ENCODE measurements at regions not wholly inside any gene's neighbourhood (a gene's known extent, or its start where the extent isn't known, plus 50 kb on each side); places are given as distances from the start of the nearest gene placed in this dataset.

GRCh38 chr1:199121047-199121446 is 482.2 kb downstream of the PTPRC start:
- H3K9me3 ChIP-seq (ENCODE audit: low read length): no peaks in the 10 kb centered on the region

GRCh38 chr1:199122085-199122484 is 483.2 kb downstream of the PTPRC start:
- no peak overlapping the region for H3K27ac ChIP-seq (ENCODE audit: low read depth, low read length)
- H3K36me3 ChIP-seq (ENCODE audit: insufficient read depth, low read length): no peaks in the 10 kb centered on the region
- H3K9ac ChIP-seq (ENCODE audit: low read length): no peak overlapping the region
- H3K4me3 ChIP-seq (ENCODE audit: low read depth in 1 of 2, low read length in 2 of 2): no peak overlapping the region
- no peaks in the 10 kb centered on the region for H3K9me3 ChIP-seq (ENCODE audit: low read length)
- no peaks in the 10 kb centered on the region for H3K27me3 ChIP-seq (ENCODE audit: control insufficient read depth in 1 of 2, insufficient read depth in 2 of 2, low read length in 2 of 2)
- no peaks in the 10 kb centered on the region for H3K4me1 ChIP-seq (ENCODE audit: insufficient read depth, low read length)

More at GRCh38 chr1:199121047-199121446, 482.2 kb downstream of the PTPRC start:
- no peak overlapping the region for H3K4me3 ChIP-seq (ENCODE audit: low read depth in 1 of 2, low read length in 2 of 2)
- no peaks in the 10 kb centered on the region for H3K27me3 ChIP-seq (ENCODE audit: control insufficient read depth in 1 of 2, insufficient read depth in 2 of 2, low read length in 2 of 2)
- no peaks in the 10 kb centered on the region for H3K4me1 ChIP-seq (ENCODE audit: insufficient read depth, low read length)
- no peaks in the 10 kb centered on the region for H3K36me3 ChIP-seq (ENCODE audit: insufficient read depth, low read length)
- no peak overlapping the region for H3K27ac ChIP-seq (ENCODE audit: low read depth, low read length)
- H3K9ac ChIP-seq (ENCODE audit: low read length): no peak overlapping the region

GRCh38 chr1:199122532-199123311 is 483.9 kb downstream of the PTPRC start:
- Histone ChIP-seq H3K9me3 (ENCODE audit: low read length) (no peaks in the 10 kb centered on the region), H3K27ac (ENCODE audit: low read depth, low read length) (no peak overlapping the region), H3K9ac (ENCODE audit: low read length) (no peak overlapping the region), H3K4me1 (ENCODE audit: insufficient read depth, low read length) (no peaks in the 10 kb centered on the region), H3K4me3 (ENCODE audit: low read depth in 1 of 2, low read length in 2 of 2) (no peak overlapping the region), H3K36me3 (ENCODE audit: insufficient read depth, low read length) (no peaks in the 10 kb centered on the region), H3K27me3 (ENCODE audit: control insufficient read depth in 1 of 2, insufficient read depth in 2 of 2, low read length in 2 of 2) (no peaks in the 10 kb centered on the region)

- Histone ChIP-seq H3K27me3 (ENCODE audit: control insufficient read depth in 1 of 2, insufficient read depth in 2 of 2, low read length in 2 of 2) (no peaks in the 10 kb centered on the region), H3K9ac (ENCODE audit: low read length) (no peak overlapping the region), H3K4me1 (ENCODE audit: insufficient read depth, low read length) (no peaks in the 10 kb centered on the region), H3K36me3 (ENCODE audit: insufficient read depth, low read length) (no peaks in the 10 kb centered on the region), H3K9me3 (ENCODE audit: low read length) (no peaks in the 10 kb centered on the region), H3K4me3 (ENCODE audit: low read depth in 1 of 2, low read length in 2 of 2) (no peak overlapping the region), H3K27ac (ENCODE audit: low read depth, low read length) (no peak overlapping the region)
These were observed 484.8 kb downstream of the PTPRC start for GRCh38 chr1:199123615-199124014.

- Histone ChIP-seq H3K9ac (ENCODE audit: low read length) (no peak overlapping the region), H3K27ac (ENCODE audit: low read depth, low read length) (no peak overlapping the region), H3K4me3 (ENCODE audit: low read depth in 1 of 2, low read length in 2 of 2) (no peak overlapping the region), H3K36me3 (ENCODE audit: insufficient read depth, low read length) (no peaks in the 10 kb centered on the region), H3K27me3 (ENCODE audit: control insufficient read depth in 1 of 2, insufficient read depth in 2 of 2, low read length in 2 of 2) (no peaks in the 10 kb centered on the region), H3K9me3 (ENCODE audit: low read length) (no peaks in the 10 kb centered on the region), H3K4me1 (ENCODE audit: insufficient read depth, low read length) (no peaks in the 10 kb centered on the region)
These were observed 485.5 kb downstream of the PTPRC start for GRCh38 chr1:199124351-199124750.

- Histone ChIP-seq H3K4me1 (ENCODE audit: insufficient read depth, low read length) (no peaks in the 10 kb centered on the region), H3K9me3 (ENCODE audit: low read length) (no peaks in the 10 kb centered on the region), H3K4me3 (ENCODE audit: low read depth in 1 of 2, low read length in 2 of 2) (no peak overlapping the region), H3K9ac (ENCODE audit: low read length) (no peak overlapping the region), H3K36me3 (ENCODE audit: insufficient read depth, low read length) (no peaks in the 10 kb centered on the region), H3K27me3 (ENCODE audit: control insufficient read depth in 1 of 2, insufficient read depth in 2 of 2, low read length in 2 of 2) (no peaks in the 10 kb centered on the region), H3K27ac (ENCODE audit: low read depth, low read length) (no peak overlapping the region)
These were observed 490.4 kb downstream of the PTPRC start for GRCh38 chr1:199129247-199129646.

GRCh38 chr1:199132006-199132405 is 493.2 kb downstream of the PTPRC start:
- no peaks in the 10 kb centered on the region for H3K36me3 ChIP-seq (ENCODE audit: insufficient read depth, low read length)
- H3K4me3 ChIP-seq (ENCODE audit: low read depth in 1 of 2, low read length in 2 of 2): no peak overlapping the region
- H3K27me3 ChIP-seq (ENCODE audit: control insufficient read depth in 1 of 2, insufficient read depth in 2 of 2, low read length in 2 of 2): no peaks in the 10 kb centered on the region
- H3K9me3 ChIP-seq (ENCODE audit: low read length): no peaks in the 10 kb centered on the region
- no peak overlapping the region for H3K9ac ChIP-seq (ENCODE audit: low read length)
- no peaks in the 10 kb centered on the region for H3K4me1 ChIP-seq (ENCODE audit: insufficient read depth, low read length)
- no peak overlapping the region for H3K27ac ChIP-seq (ENCODE audit: low read depth, low read length)

- H3K27ac ChIP-seq (ENCODE audit: low read depth, low read length): no peak overlapping the region
- H3K4me1 ChIP-seq (ENCODE audit: insufficient read depth, low read length): no peaks in the 10 kb centered on the region
- H3K9me3 ChIP-seq (ENCODE audit: low read length): no peaks in the 10 kb centered on the region
- H3K36me3 ChIP-seq (ENCODE audit: insufficient read depth, low read length): no peaks in the 10 kb centered on the region
- H3K9ac ChIP-seq (ENCODE audit: low read length): no peak overlapping the region
- no peak overlapping the region for H3K4me3 ChIP-seq (ENCODE audit: low read depth in 1 of 2, low read length in 2 of 2)
- no peaks in the 10 kb centered on the region for H3K27me3 ChIP-seq (ENCODE audit: control insufficient read depth in 1 of 2, insufficient read depth in 2 of 2, low read length in 2 of 2)
These were observed 497.1 kb downstream of the PTPRC start for GRCh38 chr1:199135901-199136300.

- Histone ChIP-seq H3K4me3 (ENCODE audit: low read depth in 1 of 2, low read length in 2 of 2) (no peak overlapping the region), H3K27ac (ENCODE audit: low read depth, low read length) (no peak overlapping the region)
These were observed 499.2 kb downstream of the PTPRC start for GRCh38 chr1:199138061-199138460.

GRCh38 chr1:199149591-199149990 is 510.8 kb downstream of the PTPRC start:
- H3K36me3 ChIP-seq (ENCODE audit: insufficient read depth, low read length): no peaks in the 10 kb centered on the region

More at GRCh38 chr1:199138061-199138460, 499.2 kb downstream of the PTPRC start:
- no peaks in the 10 kb centered on the region for H3K9me3 ChIP-seq (ENCODE audit: low read length)
- H3K9ac ChIP-seq (ENCODE audit: low read length): no peak overlapping the region
- H3K27me3 ChIP-seq (ENCODE audit: control insufficient read depth in 1 of 2, insufficient read depth in 2 of 2, low read length in 2 of 2): no peaks in the 10 kb centered on the region
- H3K36me3 ChIP-seq (ENCODE audit: insufficient read depth, low read length): no peaks in the 10 kb centered on the region
- no peaks in the 10 kb centered on the region for H3K4me1 ChIP-seq (ENCODE audit: insufficient read depth, low read length)

GRCh38 chr1:199150756-199151155 is 511.9 kb downstream of the PTPRC start:
- no peaks in the 10 kb centered on the region for H3K27me3 ChIP-seq (ENCODE audit: control insufficient read depth in 1 of 2, insufficient read depth in 2 of 2, low read length in 2 of 2)
- H3K27ac ChIP-seq (ENCODE audit: low read depth, low read length): no peak overlapping the region
- H3K4me3 ChIP-seq (ENCODE audit: low read depth in 1 of 2, low read length in 2 of 2): no peak overlapping the region
- no peaks in the 10 kb centered on the region for H3K9me3 ChIP-seq (ENCODE audit: low read length)
- no peak overlapping the region for H3K9ac ChIP-seq (ENCODE audit: low read length)
- H3K36me3 ChIP-seq (ENCODE audit: insufficient read depth, low read length): no peaks in the 10 kb centered on the region
- no peaks in the 10 kb centered on the region for H3K4me1 ChIP-seq (ENCODE audit: insufficient read depth, low read length)

More at GRCh38 chr1:199149591-199149990, 510.8 kb downstream of the PTPRC start:
- H3K27me3 ChIP-seq (ENCODE audit: control insufficient read depth in 1 of 2, insufficient read depth in 2 of 2, low read length in 2 of 2): no peaks in the 10 kb centered on the region
- H3K9me3 ChIP-seq (ENCODE audit: low read length): no peaks in the 10 kb centered on the region
- no peak overlapping the region for H3K4me3 ChIP-seq (ENCODE audit: low read depth in 1 of 2, low read length in 2 of 2)
- H3K4me1 ChIP-seq (ENCODE audit: insufficient read depth, low read length): no peaks in the 10 kb centered on the region
- no peak overlapping the region for H3K27ac ChIP-seq (ENCODE audit: low read depth, low read length)
- H3K9ac ChIP-seq (ENCODE audit: low read length): no peak overlapping the region

Measured in muscle layer of colon (tissue), 2 donors.